ENCODE measurements at regions not wholly inside any gene's neighbourhood (a gene's known extent, or its start where the extent isn't known, plus 50 kb on each side); places are given as distances from the start of the nearest gene placed in this dataset.

DNA sequence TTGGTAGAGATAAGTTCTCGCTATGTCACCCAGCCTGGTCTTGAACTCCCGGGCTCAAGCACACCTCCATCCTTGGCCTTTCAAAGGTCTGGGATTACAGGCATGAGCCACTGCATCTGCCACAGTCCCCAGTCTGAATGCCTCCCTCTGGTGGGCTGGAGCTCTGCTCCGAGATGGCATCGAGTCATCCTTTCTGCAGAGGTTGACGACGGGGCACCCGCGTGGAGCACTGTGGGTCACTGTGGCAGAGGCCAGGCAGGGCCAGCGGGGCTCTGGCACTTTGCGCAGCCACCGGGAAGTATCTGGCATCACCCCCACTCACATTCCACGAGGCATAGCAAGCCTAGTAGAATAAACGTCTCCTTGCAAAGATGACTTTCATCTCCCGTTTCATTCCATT lies 163.3 kb upstream of the DIO3 start:
- TF ChIP-seq, protein P1, sequence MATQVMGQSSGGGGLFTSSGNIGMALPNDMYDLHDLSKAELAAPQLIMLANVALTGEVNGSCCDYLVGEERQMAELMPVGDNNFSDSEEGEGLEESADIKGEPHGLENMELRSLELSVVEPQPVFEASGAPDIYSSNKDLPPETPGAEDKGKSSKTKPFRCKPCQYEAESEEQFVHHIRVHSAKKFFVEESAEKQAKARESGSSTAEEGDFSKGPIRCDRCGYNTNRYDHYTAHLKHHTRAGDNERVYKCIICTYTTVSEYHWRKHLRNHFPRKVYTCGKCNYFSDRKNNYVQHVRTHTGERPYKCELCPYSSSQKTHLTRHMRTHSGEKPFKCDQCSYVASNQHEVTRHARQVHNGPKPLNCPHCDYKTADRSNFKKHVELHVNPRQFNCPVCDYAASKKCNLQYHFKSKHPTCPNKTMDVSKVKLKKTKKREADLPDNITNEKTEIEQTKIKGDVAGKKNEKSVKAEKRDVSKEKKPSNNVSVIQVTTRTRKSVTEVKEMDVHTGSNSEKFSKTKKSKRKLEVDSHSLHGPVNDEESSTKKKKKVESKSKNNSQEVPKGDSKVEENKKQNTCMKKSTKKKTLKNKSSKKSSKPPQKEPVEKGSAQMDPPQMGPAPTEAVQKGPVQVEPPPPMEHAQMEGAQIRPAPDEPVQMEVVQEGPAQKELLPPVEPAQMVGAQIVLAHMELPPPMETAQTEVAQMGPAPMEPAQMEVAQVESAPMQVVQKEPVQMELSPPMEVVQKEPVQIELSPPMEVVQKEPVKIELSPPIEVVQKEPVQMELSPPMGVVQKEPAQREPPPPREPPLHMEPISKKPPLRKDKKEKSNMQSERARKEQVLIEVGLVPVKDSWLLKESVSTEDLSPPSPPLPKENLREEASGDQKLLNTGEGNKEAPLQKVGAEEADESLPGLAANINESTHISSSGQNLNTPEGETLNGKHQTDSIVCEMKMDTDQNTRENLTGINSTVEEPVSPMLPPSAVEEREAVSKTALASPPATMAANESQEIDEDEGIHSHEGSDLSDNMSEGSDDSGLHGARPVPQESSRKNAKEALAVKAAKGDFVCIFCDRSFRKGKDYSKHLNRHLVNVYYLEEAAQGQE (IDR thresholded peaks at IDR 0.05; ENCODE audit: insufficient read depth in 1 of 2, low read depth in 2 of 2, low read length in 2 of 2) = no peak
- no peak for TF ChIP-seq POLR2AphosphoS5 (IDR thresholded peaks at IDR 0.05; ENCODE audit: low read depth, low read length)

Measured in PFSK-1 (cell line).